CD4-positive, alpha-beta T cell treated with Interferon alpha-2 for 1 hour (primary cell): ENCODE measurements at regions not wholly inside any gene's neighbourhood (a gene's known extent, or its start where the extent isn't known, plus 50 kb on each side); places are given as distances from the start of the nearest gene placed in this dataset.
"Not testable (repeated sequence)": the region's sequence is repeated elsewhere in the genome, so short reads cannot be mapped to it uniquely, and the experiment has no call there.

Source experiments
- DNase-seq, 2 donors: peaks; one replicate each; pipeline ENCODE4 v3.0.0-alpha.2; 2020 to 2022

DNA sequence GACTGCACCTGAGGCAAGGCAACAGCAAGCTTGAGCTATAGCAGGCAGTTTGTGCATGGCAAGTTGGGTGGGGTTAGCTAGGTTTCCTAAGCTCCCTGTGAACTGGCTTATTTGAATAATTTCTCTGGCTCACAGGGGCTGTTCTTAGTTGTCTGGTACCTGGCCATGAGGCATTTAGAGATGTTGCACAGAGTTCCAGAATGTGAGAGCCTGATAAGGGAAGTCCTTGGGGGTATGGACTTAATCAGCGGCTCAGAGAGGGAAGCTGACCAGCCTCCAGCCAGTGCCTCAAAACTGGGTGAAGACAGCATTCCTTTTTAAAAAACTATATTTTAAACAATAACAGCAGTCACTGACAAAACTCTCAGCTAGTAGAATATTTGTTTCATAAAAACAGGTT is 307.4 kb downstream of the FZD1 start:
- no peak for DNase-seq

DNA sequence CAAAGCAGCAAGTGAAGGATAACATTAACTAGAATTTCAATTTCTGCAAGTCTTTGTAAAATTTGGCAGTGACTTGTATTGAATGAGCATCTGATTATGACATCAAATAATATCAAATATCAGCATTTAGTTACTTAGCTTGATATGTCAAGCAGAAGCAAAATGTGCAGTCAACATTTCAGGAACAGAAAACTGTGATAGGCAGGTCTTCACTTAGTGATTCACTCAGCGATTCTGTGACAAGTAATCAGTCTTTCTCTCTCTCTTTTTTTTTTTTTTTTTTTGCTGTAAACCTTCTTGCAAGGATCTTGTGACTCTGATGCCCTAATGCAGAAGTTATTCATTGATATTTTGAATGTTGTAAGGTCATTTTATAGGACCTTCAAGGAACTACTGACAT is 307.1 kb downstream of the MTERF1 start:
- no peak for DNase-seq

DNA sequence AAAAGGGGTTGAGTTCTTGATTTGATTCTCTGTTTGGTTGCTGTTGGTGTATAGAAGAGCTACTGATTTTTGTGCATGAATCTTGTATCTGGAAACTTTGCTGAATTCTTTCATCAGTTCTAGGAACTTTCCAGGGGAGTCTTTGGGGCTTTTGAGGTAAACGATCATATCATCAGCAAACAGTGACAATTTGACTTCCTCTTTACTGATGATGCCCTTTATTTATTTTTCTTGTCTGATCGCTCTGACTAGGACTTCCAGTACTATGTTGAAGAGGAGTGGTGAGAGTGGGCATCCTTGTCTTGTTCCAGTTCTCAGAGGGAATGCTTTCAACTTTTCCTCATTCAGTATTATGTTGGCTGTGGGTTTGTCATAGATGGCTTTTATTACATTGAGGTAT is 304.0 kb downstream of the MTERF1 start:
- DNase-seq, result not testable (repeated sequence)

DNA sequence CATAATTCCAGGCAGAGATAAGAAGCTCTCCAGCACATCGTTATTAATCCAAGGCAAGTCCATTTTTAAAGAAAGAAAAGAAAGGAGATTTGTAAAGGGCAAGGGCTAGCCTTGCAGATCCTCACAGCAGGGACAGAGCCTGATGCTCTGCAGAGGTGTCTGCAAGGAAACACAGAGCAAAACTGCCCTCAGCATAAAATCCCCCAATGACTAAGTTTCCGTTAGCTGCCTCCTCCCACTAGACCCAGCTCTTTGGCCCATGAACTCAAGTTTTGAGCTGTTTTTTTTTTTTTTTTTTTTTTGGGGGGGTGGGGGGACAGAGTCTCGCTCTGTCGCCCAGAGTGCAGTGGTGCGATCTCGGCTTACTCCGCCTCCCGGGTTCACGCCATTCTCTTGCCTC is 300.7 kb downstream of the MTERF1 start:
- no peak for DNase-seq

DNA sequence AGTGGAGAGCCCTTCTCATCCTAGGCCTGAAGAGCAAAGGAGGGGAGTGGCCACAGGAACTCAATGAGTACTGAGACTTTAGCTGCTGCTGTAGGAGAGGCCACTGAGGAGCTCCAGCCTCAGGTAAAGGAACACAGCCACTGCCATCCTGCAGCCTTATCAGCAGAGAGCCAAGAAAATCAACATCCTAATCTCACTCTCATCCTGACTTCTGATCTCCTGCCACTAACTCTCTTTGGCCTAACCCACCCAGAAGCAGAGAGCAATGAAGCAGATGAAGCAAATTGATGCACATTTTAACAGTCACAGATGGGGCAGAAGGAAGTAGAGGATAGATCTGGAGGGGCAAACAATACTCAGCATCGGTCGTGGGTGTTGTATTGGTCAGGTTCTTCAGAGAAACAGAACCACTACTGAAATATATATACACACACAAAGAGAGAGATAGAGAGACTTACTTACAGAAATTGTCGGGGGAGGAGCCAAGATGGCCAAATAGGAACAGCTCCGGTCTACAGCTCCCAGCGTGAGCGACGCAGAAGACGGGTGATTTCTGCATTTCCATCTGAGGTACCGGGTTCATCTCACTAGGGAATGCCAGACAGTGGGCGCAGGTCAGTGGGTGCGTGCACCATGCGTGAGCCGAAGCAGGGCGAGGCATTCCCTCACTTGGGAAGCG is 297.6 kb downstream of the MTERF1 start:
- DNase-seq, result no peak

DNA sequence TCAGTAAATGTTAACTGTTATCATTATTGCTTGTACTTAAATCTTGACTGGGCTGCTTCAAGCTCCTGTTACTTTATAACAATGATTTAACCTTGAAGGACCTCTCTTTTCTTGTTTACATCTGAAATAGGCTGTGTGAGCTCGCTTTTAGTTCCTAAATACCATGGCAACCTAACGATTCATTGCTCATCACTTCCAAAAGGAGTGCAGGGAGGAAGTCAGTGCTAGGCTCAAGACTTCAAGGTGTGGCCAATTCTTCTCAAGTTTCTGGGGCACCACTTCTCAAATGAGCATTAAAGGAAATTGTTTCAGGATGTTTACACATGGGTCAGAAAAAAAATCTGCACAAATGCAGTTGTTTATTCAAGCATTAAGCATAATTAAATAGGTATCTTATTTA is 284.2 kb downstream of the MTERF1 start:
- DNase-seq, result no peak

DNA sequence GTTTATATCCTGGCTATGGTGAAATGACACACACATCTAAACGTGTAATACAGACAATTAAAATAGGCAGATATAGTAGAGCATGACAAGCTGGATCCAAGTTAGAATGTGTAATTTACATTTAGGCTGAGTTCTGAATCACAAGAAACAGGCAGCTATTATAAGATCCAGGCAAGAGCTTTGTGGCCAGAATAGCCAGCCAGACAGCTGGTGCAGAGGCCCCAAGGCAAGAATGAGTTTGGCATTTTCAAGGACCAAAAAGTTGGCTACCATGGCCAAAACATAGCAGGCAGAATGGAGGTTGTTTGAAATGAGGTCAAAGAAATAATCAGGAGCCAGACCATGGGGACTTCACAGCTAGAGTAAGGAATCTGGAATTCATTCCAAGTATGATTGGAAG is 281.7 kb downstream of the MTERF1 start:
- DNase-seq, result no peak

DNA sequence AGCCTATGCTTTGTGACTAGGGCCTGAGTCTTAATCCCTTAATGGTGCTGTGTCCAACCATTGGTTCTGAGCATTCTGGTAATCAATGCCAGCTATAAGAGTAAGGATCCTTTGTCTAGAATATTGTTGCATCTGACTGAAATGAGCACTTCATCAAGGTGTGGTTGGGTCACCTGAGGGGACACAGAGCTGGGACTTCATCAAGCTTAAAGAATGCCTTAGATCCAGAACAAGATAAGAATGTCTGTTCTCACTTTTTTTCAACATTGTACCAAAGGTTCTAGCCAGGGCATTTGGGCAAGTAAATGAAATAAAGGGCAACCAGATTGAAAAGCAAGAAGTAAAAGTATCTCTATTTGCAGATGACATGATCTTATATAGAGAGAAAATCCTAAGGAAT is 280.4 kb downstream of the MTERF1 start:
- no peak for DNase-seq

DNA sequence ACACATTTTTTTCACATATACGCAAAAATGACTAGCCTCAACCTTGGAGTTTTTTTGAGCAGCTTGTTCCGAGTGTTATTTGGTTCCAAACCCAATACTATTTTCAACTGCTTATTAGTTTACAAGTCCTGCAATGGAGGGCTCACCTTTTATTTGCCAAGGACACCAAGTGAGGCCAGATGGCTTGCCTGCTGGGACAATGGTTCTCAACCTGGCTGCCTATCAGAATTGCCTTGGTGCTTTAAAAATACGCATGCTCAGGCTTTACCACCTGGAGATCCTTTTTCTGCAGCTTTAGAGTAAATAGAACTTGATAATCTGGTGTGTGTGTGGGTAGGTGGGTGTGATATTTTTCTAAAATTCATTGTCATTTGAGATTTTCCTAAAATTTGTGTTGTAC is 276.8 kb downstream of the MTERF1 start:
- no peak for DNase-seq

DNA sequence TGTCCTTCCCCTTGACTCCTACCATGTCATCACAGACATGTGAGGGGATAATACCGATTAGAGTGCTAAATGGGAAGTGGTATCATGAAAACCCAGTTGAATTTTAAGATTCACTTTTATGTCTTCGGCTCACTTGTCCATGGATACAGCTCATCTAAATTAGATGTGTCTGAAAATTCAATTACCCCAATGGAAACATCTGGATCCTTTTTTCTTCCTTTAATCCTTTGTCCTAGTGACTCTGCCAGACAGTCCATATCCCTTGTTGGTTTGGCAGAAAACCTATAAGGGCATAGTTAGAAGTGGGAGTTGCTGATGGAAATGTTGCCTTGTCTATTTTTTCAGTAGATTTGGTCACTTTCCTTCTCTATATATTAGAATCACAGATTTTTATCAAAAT is 271.9 kb downstream of the MTERF1 start:
- DNase-seq, result no peak

DNA sequence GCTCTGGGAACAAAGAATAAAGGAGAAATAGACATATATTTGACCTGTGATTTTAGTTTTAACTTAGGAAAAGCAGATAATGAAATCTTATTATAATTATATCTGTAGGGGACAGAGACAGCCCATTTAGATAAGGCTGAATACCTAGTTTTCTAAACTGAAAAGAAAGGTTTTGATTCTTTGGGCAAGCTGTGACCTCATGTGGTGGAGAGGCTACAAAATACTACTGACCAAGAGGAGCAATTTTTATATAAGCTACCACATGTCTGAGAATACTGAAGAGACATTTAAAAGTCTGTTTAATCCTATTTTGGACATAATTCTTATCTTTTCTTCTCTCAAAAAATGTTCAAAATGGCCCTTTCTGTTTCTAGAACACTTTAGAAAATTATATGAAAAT is 271.0 kb downstream of the MTERF1 start:
- DNase-seq, result no peak

DNA sequence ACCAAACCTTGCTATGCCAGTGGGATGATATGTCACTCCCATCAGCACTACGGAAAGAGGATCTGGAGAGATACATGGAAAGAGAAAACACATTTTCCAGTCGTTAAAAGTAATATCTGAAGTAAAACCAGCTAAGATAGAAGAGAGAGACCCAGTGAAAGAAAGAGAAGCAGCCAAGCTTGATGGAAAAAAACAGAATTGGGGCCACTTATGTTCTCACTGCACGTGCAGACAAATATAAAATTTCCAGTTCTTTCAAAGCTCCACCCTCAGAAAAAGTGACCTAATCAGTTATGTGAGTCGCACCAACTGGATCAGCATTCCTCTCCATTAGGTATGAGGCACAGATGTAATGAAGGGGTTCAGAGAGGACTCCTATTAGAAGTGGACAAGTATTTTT is 266.1 kb downstream of the MTERF1 start:
- no peak for DNase-seq

DNA sequence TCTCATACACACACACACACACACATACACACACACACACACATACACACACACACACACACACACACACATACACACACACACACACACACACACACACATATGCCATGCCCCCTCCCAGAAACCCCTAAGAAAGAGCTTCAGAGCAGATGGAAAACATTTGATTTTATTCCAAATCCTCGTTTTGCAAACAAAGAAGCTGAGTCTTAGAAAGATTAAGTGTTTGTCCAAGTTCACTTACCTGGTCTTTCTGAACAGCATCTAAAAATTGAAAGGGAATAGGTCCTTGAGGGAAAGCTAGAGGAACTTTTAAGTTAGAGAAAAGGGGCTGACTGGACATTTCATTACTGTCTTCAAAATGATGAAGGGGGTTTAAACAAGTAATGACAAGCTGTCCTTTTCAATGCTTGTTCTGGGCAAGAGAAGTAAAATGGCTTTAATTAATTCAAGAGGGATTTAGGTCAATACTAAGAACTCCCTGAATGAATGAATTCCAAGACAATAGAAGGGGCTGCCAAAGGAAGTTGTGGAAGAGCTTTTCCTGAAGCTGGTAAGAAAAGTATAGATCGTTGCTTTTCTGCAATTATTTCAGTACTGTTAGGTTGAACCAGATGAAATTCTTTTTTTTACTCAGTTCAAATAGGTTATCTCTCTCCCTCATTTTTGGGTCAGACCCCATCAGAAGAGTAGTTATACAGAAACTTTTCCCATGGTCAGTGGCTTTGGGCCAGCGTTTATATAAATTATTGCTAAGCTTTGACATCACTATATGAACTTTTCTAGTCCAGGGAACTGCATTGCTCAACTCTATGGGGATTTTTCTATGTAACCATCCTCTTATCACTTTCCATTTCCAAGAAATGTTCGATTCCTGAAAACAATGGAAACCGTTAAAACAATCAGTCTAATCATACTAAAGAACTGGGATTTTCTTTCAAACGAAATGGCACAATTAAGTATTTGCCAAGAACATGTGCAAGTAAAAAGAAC is 261.4 kb downstream of the MTERF1 start:
- no peak for DNase-seq

DNA sequence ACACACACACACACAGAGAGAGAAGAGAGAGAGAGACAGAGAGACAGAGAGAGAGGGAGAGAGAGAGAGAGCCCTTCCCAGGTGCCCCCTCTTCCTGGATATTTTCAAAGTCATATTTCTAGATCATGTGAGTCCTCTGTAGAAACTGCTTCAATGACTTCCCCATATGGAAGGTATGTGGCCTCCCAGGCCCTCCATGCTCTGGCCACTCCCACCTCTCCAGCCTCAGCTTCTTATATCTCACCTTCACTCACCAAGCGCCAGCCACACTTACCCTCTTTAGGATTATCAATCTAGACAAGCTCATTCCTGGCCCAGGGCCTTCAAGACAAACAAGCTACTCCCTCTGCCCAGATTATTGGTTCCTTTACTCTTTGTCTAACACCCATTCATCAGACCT is 259.7 kb downstream of the MTERF1 start:
- no peak for DNase-seq

DNA sequence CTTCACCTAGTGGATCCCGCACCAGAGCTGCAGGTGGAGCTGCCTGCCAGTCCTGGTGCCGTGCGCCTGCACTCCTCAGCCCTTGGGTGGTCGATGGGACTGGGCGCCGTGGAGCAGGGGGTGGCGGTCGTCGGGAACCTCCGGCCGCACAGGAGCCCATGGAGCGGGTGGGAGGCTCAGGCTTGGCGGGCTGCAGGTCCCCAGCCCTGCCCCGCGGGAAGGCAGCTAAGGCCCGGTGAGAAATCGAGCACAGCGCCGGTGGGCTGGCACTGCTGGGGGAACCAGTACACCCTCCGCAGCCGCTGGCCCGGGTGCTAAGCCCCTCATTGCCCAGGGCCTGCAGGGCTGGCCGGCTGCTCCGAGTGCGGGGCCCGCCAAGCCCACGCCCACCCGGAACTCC is 253.2 kb downstream of the MTERF1 start:
- not testable (repeated sequence) for DNase-seq

DNA sequence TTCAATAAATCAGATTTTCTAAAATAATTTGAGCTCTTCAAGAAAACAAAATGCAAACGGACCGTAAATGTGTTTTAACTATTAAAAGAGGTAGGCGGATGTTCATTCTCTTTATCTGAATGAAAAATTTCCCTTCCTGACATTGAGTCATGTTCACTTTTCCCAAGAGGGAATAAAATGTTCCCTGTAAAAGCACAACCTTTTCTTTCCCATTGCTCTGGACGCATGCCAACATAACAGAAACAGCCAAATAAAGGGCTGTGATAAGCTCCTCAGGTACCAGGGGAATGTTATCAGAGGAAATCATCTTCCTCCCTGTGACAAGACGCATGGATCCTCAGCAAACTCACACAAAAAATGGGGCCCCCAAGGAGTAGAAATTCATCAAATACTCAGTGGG is 251.8 kb downstream of the MTERF1 start:
- DNase-seq, result no peak

DNA sequence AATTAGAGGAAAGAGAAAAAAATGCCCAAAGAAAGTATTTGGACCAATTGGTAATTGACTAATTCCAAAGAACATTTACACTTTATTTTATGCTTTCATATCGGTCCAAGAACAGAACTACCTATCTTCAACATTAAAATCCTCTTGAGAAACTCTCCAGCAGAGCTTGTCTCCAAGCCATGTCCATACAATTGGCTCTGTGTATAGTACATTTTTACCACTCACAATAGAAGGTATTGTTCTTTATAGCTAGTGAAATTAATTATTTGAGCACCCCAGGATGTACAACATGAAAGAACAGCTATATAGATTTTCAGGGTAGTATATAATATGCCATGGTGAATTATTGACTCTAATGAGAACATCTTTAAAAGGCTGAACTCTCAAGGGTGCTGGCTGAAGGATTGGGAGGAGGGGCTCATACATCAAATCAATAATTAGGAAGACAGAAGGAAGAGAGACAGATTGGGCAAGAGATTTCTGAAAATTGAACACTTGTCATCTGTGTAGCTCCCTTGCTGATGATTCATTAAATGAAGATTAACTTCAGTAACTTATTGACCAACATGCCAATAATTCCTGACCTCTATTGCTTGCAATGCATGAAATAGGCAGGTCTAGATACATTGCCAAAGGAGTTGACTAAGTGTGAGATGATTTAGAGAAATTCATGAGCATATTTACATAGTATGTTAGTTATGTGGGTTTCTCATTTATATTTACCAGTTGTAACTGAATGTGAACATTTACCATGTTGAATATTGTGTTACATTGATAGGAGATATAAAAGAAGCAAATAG is 249.7 kb downstream of the MTERF1 start:
- DNase-seq, result no peak

DNA sequence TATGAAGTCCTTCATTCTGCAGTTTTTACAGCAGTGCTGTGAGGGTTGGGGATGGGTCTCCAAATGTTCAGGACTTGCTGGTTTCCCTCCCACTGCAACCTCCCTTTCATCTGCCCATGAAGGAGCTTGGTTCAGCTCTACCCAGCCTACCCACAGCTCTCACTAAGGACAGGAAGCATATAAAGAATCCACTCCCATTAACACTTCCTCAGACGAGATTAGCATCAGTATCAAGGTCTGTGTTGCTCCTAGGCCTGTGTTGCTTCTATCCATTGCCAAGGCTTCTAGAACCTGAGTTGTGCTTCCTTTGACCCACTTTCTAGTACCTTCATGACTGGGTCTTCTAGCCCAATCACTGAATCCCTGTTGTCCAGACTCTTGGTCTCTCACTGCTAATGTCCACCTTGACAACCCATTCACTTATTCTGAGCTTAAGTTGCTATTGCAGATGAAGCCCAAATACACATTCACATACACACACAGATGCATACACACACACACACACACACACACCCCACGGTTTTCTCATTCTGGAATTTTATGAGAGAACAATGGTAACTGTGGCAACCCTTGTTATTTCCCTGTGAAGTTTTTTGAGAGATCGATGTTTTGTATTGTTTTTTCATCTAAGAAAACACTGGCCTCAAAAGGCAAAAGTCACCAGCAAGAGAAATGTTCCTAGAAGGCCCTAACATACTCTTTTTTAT is 248.1 kb downstream of the MTERF1 start:
- DNase-seq, result no peak

DNA sequence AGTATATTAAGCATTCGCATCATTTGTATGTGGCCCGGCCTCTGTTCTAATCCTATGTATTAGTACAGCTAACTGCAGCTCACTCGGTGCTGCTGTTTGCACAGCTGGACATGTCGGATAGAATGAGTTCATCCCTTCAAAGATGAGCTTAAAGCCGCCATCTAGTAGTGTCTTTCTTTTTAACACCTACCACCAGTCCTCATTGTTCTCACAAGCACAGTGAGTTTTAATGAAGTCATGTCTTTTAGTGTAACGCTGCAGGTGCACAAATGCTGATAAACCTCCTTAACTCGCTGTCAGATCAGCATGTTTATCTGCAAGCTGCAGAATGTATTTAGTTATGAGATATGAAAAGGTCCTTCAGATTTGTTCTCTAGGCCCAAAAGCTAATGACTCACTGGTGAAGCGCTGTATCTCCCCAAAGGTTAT is 247.5 kb downstream of the MTERF1 start:
- no peak for DNase-seq

DNA sequence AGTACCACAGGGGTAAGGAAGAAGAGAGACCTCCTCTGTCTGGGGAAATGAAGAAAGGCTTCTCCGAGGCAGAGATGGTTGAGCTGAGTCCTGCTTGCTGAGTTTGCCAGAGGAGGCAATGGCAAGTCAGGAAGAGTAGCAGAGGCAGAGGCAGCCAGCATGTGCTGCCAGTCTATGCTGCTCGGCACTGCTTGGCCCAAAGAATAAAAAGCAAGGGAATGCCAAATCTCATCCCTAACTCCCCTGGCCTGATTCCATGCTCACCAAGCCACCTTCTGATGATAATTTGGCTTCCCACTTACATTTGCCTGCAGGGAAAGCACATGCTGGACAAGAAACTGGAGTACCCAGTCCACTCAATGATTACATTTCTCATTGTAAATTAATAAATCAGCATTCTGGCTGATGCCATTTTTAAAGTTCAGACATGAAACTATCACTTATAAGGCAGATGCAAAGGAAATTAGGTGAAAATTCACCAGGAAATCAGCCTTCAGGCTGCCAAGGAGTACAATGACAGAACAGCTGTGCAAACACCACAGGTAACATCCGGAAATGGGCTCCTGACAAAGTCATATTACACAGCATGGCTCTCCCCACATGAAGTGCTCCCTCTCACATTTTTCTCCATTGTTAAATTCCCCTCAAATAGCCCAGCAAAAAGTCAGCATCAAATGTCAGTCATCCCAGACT is 245.9 kb downstream of the MTERF1 start:
- no peak for DNase-seq

DNA sequence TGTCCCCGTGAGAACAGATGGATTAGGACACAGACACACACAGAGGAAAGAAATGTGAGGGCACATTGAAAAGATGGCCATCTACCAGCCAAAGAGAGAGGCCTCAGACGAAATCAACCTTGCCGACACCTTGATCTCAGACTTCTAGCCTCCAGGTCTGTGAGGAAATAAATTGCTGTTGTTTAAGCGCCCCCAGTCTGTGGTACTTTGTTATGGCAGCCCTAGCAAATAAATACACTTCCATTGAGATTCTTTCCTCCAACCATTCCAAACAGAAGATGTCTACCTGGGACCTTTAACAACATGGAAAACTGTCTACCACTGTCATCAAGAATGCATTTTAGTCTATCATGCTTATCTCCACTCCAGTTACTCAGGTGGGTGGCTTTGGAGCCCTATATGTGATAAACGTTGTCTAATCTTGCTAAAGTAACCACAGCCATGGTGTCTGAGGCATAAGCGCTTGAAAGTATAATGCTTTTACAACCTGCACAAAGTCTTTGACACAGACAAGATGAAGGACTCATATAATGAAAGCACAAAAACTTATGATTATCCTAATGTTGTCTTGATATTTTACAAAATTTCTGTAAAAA is 244.3 kb downstream of the MTERF1 start:
- DNase-seq, result peak in 1 of 2 donors; percentile 2

DNA sequence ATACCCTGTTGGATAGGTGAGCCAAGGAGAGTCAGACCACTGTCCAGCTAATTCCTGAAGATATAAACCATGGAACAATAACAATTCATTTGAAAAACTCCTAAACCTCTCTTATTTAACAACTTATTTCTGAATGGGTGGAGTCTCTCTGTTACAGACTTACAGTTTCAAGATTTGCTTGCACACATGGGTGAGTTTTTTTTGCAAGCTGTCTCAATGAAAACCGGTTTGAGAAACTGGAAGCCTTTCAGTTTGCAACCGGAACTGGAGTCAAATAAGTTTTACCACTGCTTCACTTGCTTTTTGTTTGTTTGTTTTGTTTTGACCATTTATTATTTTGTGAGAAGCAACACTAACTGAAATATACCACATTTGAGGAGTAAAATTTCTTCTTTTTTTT is 243.8 kb downstream of the MTERF1 start:
- no peak for DNase-seq
